NCI-H526 treated with DMSO at 0.1 percent for 48 hours (cell line): ENCODE measurements at regions not wholly inside any gene's neighbourhood (a gene's known extent, or its start where the extent isn't known, plus 50 kb on each side); places are given as distances from the start of the nearest gene placed in this dataset.
"Not testable (repeated sequence)": the region's sequence is repeated elsewhere in the genome, so short reads cannot be mapped to it uniquely, and the experiment has no call there.

Source experiments
- DNase-seq: peaks from one replicate; lab custom pipeline; 2025; lab: John Stamatoyannopoulos, UW

GRCh38 chr5:57947181-57947580, 464.6 kb upstream of the ACTBL2 start:
- no peak for DNase-seq

- DNase-seq: no peak
Observed at GRCh38 chr5:57940879-57941278, 458.3 kb upstream of the ACTBL2 start.

GRCh38 chr5:57940236-57940635, 457.6 kb upstream of the ACTBL2 start:
- DNase-seq: no peak

GRCh38 chr5:57939771-57940170, 457.2 kb upstream of the ACTBL2 start:
- no peak for DNase-seq

GRCh38 chr5:57939335-57939734, 456.7 kb upstream of the ACTBL2 start:
- no peak for DNase-seq

DNA sequence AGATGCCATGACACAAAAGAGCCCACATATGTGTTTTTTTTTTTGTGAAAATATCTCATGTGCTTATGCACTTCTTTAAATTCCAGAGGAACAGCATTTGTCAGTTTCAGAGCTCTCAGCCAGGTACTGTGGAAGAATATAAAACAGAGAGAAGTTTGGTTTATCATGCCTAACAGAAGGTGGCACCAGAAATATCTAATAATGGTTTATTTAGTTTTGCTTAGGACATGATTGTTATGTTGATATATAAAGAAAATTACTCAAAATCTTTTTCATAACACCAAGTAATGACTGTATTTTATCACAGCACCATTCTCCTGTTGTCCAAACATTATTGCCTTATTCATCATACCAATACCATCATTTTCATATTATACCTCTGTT, 455.6 kb upstream of the ACTBL2 start:
- DNase-seq: no peak

GRCh38 chr5:57937501-57938173, 455.0 kb upstream of the ACTBL2 start:
- DNase-seq: no peak

DNA sequence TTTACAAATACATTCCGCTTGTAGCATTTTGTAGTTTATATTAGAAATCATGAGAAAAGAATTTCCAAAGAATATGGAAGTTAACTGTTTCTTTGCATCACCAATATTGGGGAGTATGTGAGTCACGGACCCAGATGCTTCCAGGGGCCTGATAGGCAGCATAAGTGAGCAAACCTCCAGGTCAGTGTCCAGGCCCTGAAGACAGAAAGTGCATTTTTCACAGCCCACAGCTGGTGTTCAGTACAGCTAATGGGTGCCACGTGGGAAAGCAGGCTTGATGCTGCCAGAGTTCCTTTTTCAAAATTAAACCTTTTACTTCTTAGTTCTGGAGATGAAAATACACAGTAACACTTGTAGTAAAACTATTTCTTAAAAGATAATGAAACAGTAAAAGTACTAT, 454.4 kb upstream of the ACTBL2 start:
- DNase-seq: no peak

- DNase-seq: no peak
Observed at GRCh38 chr5:57932761-57933160, 450.1 kb upstream of the ACTBL2 start.

DNA sequence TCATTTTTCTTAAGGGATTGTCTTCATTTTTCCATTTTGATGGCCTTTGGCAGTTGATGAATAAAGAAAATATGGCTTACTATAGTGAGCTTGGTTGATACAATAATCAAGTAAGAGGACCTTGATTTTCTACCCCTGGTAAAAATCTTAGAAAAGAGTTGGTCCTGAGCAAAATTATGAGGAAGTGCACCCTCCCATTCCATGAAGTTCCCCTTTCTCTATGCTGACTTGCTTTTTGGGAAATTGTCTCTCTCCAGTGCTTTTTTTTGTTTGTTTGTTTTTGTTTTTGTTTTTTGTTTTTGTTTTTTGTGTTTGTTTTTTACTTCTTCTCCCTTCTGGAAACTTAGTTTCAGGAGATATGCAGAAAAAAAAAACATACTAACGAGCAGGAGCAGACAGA, 449.2 kb upstream of the ACTBL2 start:
- no peak for DNase-seq

DNA sequence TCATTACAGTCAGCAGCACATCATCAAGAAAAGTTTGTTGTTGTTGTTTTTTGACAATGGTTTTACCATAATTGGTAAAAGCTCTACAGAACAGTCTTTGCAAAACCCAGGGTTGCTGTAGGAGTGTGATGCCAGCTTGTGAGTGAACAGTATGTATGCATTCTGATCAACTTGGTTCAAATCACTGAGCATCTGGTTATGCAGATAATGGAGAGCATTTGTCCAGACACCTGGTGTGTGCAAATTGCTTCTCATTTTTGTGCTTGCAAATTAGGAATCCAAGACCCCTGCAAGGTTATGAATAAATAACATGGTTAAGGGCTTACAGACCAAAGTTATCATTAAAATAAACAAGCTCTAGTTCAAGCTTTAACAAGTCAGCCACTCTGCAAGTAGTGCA, 448.7 kb upstream of the ACTBL2 start:
- DNase-seq: no peak

DNA sequence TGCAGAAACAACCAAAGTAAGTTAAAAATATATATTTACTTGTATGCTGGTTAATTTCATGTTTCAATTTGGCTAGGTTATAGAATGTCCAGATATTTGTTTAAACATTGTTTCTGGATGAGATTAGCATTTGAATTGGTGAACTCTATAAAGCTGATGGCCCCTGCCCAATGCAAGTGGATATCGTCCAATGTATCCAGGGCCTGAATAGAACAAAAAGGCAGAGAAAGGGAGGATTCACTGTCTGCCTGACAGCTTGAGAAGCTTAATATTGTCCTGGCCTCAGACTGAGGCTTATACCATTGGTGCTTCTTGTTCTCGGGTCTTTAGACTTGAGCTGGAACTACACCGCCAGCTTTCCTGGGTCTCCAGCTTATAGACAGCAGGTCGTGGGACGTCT, 446.7 kb upstream of the ACTBL2 start:
- no peak for DNase-seq

DNA sequence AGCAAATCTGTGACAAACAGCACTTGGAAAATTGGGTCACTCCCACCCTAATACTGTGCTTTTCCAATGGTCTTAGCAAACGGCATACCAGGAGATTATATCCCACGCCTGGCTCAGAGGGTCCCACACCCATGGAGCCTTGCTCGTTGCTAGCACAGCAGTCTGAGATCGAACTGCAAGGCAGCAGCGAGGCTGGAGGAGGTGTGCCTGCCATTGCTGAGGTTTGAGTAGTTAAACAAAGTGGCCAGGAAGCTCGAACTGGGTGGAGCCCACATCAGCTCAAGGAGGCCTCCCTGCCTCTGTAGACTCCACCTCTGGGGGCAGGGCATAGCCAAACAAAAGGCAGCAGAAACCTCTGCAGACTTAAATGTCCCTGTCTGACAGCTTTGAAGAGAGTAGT, 440.5 kb upstream of the ACTBL2 start:
- not testable (repeated sequence) for DNase-seq

DNA sequence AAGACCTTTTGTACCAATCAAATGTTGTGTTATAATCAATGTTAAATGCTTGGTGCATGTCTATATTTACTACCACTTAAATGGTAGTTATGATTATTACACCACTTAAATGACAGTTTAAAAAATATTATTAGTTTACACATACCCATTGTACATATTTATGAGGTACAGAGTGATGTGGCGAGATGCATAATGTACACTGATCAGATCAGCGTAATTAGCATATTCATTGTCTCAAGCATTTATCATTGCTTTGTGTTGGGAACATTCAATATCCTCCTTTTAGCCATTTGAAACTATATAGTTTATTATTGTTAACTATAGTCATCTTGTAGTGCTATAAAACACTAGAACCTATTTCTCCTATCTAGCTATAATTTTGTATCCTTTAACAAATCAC, 434.4 kb upstream of the ACTBL2 start:
- DNase-seq: no peak

DNA sequence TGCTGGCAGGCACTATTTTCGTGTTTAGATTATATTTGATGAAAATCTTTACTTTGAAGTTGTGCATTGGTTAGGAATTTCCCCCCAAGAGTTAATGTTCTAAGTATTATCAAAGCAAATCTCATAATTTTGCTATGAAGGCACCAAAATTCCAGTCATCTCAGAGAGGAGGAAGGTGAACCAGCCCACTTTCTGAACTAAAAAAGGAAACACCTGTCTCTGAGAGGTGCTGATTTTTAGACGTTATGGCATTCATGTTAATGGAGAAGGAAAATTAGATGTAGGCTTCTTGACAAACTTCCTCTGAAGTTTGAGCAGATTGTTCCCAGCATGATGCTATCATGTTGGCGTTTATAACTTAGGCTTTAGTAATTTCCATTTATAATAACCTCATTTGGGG, 432.9 kb upstream of the ACTBL2 start:
- DNase-seq: no peak

- DNase-seq: no peak
Observed at GRCh38 chr5:57911438-57911837, 428.8 kb upstream of the ACTBL2 start.

- no peak for DNase-seq
Observed at GRCh38 chr5:57906671-57907070, 424.1 kb upstream of the ACTBL2 start.

DNA sequence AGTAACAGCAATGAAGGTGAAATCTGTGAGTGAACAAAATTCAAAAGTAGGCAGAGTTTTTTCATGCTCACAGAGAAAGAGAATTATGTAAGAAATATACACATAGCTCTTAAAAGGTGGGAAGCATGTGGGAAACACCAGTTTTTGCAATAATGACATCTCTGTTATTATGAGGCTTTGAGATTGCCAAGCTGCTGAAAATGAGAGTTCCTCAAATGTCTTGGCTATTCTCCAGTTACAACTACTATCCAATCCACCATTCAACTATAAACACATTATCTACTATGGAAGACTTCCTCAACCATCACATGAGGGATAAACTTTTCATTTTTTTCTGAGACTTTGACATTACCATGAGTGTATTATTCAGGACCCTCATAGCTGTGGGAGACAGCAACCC, 420.8 kb upstream of the ACTBL2 start:
- no peak for DNase-seq

DNA sequence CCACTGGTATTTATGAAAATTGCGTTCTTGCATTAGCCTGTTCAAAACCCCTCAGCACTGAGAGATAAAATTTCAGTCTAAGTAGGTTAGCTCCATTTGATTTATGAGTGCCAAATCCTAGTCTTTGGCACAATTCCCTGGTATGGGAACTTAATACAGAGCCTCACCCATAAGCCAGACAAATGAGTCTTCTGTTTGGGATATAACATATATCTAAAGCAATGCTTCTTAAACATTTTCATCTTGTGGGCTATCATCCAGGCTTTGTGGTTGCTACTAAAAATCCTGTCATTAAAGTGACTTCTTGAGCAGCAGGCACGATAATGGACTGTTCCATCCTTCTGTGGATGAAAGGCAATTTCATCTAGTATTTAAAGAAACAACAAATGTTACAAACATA, 419.5 kb upstream of the ACTBL2 start:
- no peak for DNase-seq

DNA sequence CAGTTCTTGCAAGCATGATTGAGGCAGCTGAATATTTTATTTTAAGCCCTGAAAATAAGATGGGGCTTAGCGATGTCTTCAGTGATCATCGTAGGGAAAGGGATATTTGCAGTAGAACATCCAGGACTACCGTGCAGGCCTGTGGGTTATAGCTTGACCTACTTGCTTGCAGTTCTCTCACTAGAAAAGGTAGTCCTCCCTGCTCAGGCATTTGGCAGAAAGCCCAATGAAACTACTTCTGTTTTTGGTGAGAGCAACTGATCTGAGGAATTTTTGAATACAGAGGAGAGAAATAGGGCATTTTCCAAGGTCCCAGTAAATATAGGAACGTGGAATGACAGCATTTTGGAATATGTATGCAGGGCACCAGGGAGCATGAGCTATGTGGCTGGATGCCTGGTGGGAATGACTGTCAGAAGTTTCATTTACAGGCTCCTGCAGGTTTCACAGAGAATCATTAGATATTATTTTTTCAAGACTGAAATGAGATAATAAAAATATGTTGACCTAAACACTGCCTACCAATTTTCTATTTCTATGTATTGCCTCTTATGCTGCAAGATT, 417.9 kb upstream of the ACTBL2 start:
- DNase-seq: no peak

GRCh38 chr5:57896576-57896975, 414.0 kb upstream of the ACTBL2 start:
- DNase-seq: no peak

GRCh38 chr5:57895766-57896165, 413.2 kb upstream of the ACTBL2 start:
- DNase-seq: no peak

DNA sequence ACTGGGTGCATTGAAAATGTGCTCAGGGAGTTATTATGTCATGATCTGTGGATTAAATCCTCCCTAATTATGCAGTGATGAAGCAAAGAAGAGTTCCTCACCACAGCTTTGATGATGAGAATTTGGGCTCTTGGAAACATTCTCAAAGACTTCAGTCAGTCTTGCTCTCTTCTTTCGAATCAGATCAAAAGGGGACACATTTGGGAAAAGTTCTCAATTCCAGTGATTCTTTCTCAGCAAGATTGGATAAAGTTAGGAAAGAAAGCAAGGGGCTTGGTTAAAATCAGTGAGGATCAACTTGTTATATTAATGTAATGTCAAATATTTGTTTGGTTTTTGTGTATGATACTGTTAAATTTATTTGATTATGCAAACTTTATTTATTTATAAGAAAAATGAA, 411.3 kb upstream of the ACTBL2 start:
- DNase-seq: no peak

GRCh38 chr5:57891443-57891842, 408.8 kb upstream of the ACTBL2 start:
- DNase-seq: no peak
